ENCODE measurements at regions not wholly inside any gene's neighbourhood (a gene's known extent, or its start where the extent isn't known, plus 50 kb on each side); places are given as distances from the start of the nearest gene placed in this dataset.
"Not testable (repeated sequence)": the region's sequence is repeated elsewhere in the genome, so short reads cannot be mapped to it uniquely, and the experiment has no call there.

- not testable (repeated sequence) for TF ChIP-seq CTCF (conservative IDR thresholded peaks at IDR 0.05; ENCODE audit: low read depth, low read length); POLR2A (IDR thresholded peaks at IDR 0.05; ENCODE audit: low read depth, low read length); RAD21 (IDR thresholded peaks at IDR 0.05; ENCODE audit: low read length); NFE2L2 (IDR thresholded peaks at IDR 0.05; ENCODE audit: low read depth, low read length); CEBPB (IDR thresholded peaks at IDR 0.05; ENCODE audit: low read depth, low read length); CHD1 (IDR thresholded peaks at IDR 0.05; ENCODE audit: low read depth, low read length); USF2 (IDR thresholded peaks at IDR 0.05; ENCODE audit: low read depth, low read length); SMC3 (IDR thresholded peaks at IDR 0.05; ENCODE audit: low read depth, low read length); MAZ (IDR thresholded peaks at IDR 0.05; ENCODE audit: borderline replicate concordance, low read depth, low read length); FOS (IDR thresholded peaks at IDR 0.05; ENCODE audit: low read depth, low read length); MAFK (IDR thresholded peaks at IDR 0.05; ENCODE audit: low read depth, low read length); ELK1 (IDR thresholded peaks at IDR 0.05; ENCODE audit: borderline replicate concordance, low read depth, low read length); RFX5 (IDR thresholded peaks at IDR 0.05; ENCODE audit: low read depth, low read length)
These were observed 88.8 kb downstream of the SLC30A10 start for GRCh38 chr1:219839595-219839994.
